Stimulated activated CD8-positive, alpha-beta memory T cell treated with anti-CD3 and anti-CD28 coated beads, Interleukin-7, amount 100 ng/mL, for 4 hours (primary cell): ENCODE measurements at regions not wholly inside any gene's neighbourhood (a gene's known extent, or its start where the extent isn't known, plus 50 kb on each side); places are given as distances from the start of the nearest gene placed in this dataset.
A peak's percentile ranks its signal among the peaks of the same experiment; 100 is the strongest.

Experiments
- DNase-seq, 2 donors: peaks; one replicate each; pipeline ENCODE4 v3.0.0-alpha.2; 2020; ENCODE audit warnings: low read depth in 2 of 2

GRCh38 chr12:98423963-98424362, 91.4 kb upstream of the TMPO start:
- no peak for DNase-seq

GRCh38 chr12:98424726-98425401, 90.5 kb upstream of the TMPO start:
- DNase-seq = peak; percentile 4 to 17

GRCh38 chr12:98425859-98426258, 89.5 kb upstream of the TMPO start:
- DNase-seq = no peak

- DNase-seq = no peak
Measured at GRCh38 chr12:98431089-98431488, 84.3 kb upstream of the TMPO start.

GRCh38 chr12:98437166-98437565, 78.2 kb upstream of the TMPO start:
- DNase-seq = no peak

- no peak for DNase-seq
Measured at GRCh38 chr12:98437806-98438595, 77.4 kb upstream of the TMPO start.

- DNase-seq = no peak
Measured at GRCh38 chr12:98438656-98439230, 76.6 kb upstream of the TMPO start.

- DNase-seq = no peak
Measured at GRCh38 chr12:98439471-98439951, 75.9 kb upstream of the TMPO start.

GRCh38 chr12:98439981-98440581, 75.3 kb upstream of the TMPO start:
- DNase-seq = no peak

- no peak for DNase-seq
Measured at GRCh38 chr12:98446060-98446459, 69.3 kb upstream of the TMPO start.

GRCh38 chr12:98446682-98447081, 68.7 kb upstream of the TMPO start:
- DNase-seq = no peak

GRCh38 chr12:98449584-98449983, 65.8 kb upstream of the TMPO start:
- no peak for DNase-seq

- DNase-seq = no peak
Measured at GRCh38 chr12:98453070-98453469, 62.3 kb upstream of the TMPO start.

- no peak for DNase-seq
Measured at GRCh38 chr12:98453492-98453891, 61.9 kb upstream of the TMPO start.

- DNase-seq = no peak
Measured at GRCh38 chr12:98456041-98456440, 59.3 kb upstream of the TMPO start.

GRCh38 chr12:98456576-98457573, 58.5 kb upstream of the TMPO start:
- peak in 1 of 2 donors; percentile 24 for DNase-seq

GRCh38 chr12:98464190-98464589, 51.2 kb upstream of the TMPO start:
- no peak for DNase-seq

GRCh38 chr12:98465505-98465904, 49.9 kb upstream of the TMPO start:
- DNase-seq = no peak
